Stomach (tissue), 4 donors: ENCODE measurements at regions not wholly inside any gene's neighbourhood (a gene's known extent, or its start where the extent isn't known, plus 50 kb on each side); places are given as distances from the start of the nearest gene placed in this dataset.

Source experiments
- POLR2A ChIP-seq, 4 donors: fragments of 450-650 bp; IDR thresholded peaks; one replicate each; pipeline ENCODE4 v1.6.1; 2016; ENCODE audit warnings: antibody characterized with exemption in 4 of 4, control low read depth in 2 of 4, mild to moderate bottlenecking in 1 of 4, moderate library complexity in 1 of 4
- TF ChIP-seq, protein P1 (sequence below), 7 experiments: fragments of 450-650 bp in 4 of 7; fragments of 200-600 bp in 3 of 7; sonication (generic) in 3 of 7; IDR thresholded peaks; one replicate each; pipeline ENCODE4 v1.5.1; 2016 to 2019; ENCODE audit warnings: antibody characterized with exemption in 7 of 7, control low read depth in 2 of 7, mild to moderate bottlenecking in 1 of 7

DNA sequence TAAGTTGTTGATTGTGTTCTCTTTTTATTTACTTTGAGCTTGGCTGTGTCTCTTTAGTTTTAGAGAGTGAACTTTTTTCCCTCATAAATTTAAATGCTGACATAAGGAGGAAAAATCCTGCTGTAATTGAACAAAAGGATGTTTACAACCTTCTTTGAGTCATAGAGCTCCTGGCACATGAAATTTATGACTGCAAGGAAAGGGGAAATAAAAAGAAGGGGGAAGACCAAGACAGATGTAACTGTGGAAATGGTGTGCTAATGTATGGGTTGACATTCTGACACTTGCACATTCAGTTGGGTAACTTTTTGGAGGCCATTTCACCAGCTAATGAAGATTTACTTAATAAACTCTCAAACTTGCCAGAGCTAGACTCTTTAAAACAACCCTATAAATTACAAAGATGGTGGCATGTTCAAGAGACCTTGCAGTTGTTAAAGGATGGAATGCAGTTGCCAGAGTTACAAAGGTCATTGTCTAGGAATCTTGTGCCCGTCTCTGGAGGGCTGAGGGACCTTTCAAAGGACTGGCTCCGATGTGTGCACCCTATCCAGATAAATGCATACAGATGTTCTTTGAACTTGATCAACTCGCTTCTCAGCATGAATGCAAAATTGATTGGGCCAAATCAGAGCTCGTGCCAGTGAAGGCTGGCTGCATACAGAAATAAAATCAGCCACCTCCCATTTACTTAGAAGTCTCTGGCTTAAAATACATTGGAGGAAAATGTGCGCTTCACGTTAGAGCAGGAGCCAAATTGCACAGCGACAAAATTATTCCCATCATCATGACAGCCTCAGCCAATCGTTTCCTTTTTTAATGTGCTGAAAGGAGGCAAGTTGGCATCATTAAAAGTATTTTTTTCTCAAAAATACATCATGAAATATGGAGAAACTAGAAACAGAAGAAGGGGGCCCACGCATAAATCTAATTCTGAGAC lies 289.0 kb upstream of the XYLT1 start:
- TF ChIP-seq, protein P1, sequence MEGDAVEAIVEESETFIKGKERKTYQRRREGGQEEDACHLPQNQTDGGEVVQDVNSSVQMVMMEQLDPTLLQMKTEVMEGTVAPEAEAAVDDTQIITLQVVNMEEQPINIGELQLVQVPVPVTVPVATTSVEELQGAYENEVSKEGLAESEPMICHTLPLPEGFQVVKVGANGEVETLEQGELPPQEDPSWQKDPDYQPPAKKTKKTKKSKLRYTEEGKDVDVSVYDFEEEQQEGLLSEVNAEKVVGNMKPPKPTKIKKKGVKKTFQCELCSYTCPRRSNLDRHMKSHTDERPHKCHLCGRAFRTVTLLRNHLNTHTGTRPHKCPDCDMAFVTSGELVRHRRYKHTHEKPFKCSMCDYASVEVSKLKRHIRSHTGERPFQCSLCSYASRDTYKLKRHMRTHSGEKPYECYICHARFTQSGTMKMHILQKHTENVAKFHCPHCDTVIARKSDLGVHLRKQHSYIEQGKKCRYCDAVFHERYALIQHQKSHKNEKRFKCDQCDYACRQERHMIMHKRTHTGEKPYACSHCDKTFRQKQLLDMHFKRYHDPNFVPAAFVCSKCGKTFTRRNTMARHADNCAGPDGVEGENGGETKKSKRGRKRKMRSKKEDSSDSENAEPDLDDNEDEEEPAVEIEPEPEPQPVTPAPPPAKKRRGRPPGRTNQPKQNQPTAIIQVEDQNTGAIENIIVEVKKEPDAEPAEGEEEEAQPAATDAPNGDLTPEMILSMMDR (IDR thresholded peaks at IDR 0.05): no peak
- no peak for TF ChIP-seq POLR2A (IDR thresholded peaks at IDR 0.05)
